Tibial nerve (tissue), 4 donors: ENCODE measurements at regions not wholly inside any gene's neighbourhood (a gene's known extent, or its start where the extent isn't known, plus 50 kb on each side); places are given as distances from the start of the nearest gene placed in this dataset.

Experiments
- CTCF ChIP-seq, 5 experiments: fragments of 200-600 bp in 3 of 5; fragments of 450-650 bp in 2 of 5; sonication (generic) in 3 of 5; IDR thresholded peaks; one replicate each; pipeline ENCODE4 v1.5.1; 2016 to 2019; ENCODE audit warnings: antibody characterized with exemption in 5 of 5, mild to moderate bottlenecking in 3 of 5, moderate library complexity in 2 of 5
- EP300 ChIP-seq, 2 donors: sonication (generic); formaldehyde crosslinking; IDR thresholded peaks; one replicate each; pipeline ENCODE4 v1.6.1; 2017; ENCODE audit warnings: antibody characterized with exemption in 2 of 2, mild to moderate bottlenecking in 1 of 2
- POLR2A ChIP-seq, 2 donors: fragments of 450-650 bp; IDR thresholded peaks; one replicate each; pipeline ENCODE4 v1.6.1; 2017; ENCODE audit warnings: antibody characterized with exemption in 2 of 2, mild to moderate bottlenecking in 2 of 2, moderate library complexity in 2 of 2

- TF ChIP-seq CTCF (IDR thresholded peaks at IDR 0.05) (no peak), EP300 (IDR thresholded peaks at IDR 0.05) (no peak), POLR2A (IDR thresholded peaks at IDR 0.05) (no peak)
These were observed 1153.3 kb upstream of the TMEFF2 start for GRCh38 chr2:193348055-193348454.
